H9 (cell line): ENCODE measurements at regions not wholly inside any gene's neighbourhood (a gene's known extent, or its start where the extent isn't known, plus 50 kb on each side); places are given as distances from the start of the nearest gene placed in this dataset.

Source experiments
- DNase-seq: peaks from one replicate; pipeline ENCODE4 v3.0.0-alpha.2; 2017
- H2AFZ ChIP-seq: one replicate; pipeline ENCODE4 v1.6.1; 2013; ENCODE audit warnings: mild to moderate bottlenecking, low read length, control low read depth, moderate library complexity
- H2AK5ac ChIP-seq: 2 replicates; pipeline ENCODE4 v1.6.1; 2013; ENCODE audit warnings: low read length, control low read depth, mixed read lengths; ENCODE audit not compliant: insufficient read length
- H2BK120ac ChIP-seq: one replicate; pipeline ENCODE4 v1.6.1; 2013; ENCODE audit warnings: low read depth, mild to moderate bottlenecking, low read length, control low read depth, inconsistent platforms; ENCODE audit not compliant: poor library complexity, severe bottlenecking
- H2BK12ac ChIP-seq: 2 replicates; pipeline ENCODE4 v1.6.1; 2013; ENCODE audit warnings: low read length, control low read depth, mixed read lengths, low read depth; ENCODE audit not compliant: insufficient read length
- H2BK15ac ChIP-seq: 2 replicates; pipeline ENCODE4 v1.6.1; 2013; ENCODE audit warnings: low read depth, low read length, control low read depth
- H2BK20ac ChIP-seq: one replicate; pipeline ENCODE4 v1.6.1; 2013; ENCODE audit warnings: low read depth, mild to moderate bottlenecking, low read length, control low read depth, inconsistent platforms; ENCODE audit not compliant: poor library complexity, severe bottlenecking
- H2BK5ac ChIP-seq: 2 replicates; pipeline ENCODE4 v1.6.1; 2013; ENCODE audit warnings: low read length, control low read depth, mixed read lengths; ENCODE audit not compliant: insufficient read length
- H3K14ac ChIP-seq: 2 replicates; pipeline ENCODE4 v1.6.1; 2013; ENCODE audit warnings: low read length, control low read depth; ENCODE audit not compliant: insufficient read depth
- H3K18ac ChIP-seq: 2 replicates; pipeline ENCODE4 v1.6.1; 2013; ENCODE audit warnings: low read depth, mild to moderate bottlenecking, mixed read lengths, low read length, control low read depth; ENCODE audit not compliant: insufficient read length
- H3K23ac ChIP-seq: 2 replicates; pipeline ENCODE4 v1.6.1; 2013; ENCODE audit warnings: low read length, control low read depth, mixed read lengths, low read depth; ENCODE audit not compliant: insufficient read length
- H3K23me2 ChIP-seq: 2 replicates; pipeline ENCODE4 v1.6.1; 2013; ENCODE audit warnings: low read depth, mild to moderate bottlenecking, mixed read lengths, low read length, control low read depth; ENCODE audit not compliant: insufficient read length, poor library complexity, severe bottlenecking
- H3K27ac ChIP-seq: 2 replicates; pipeline ENCODE4 v1.5.1; 2013; ENCODE audit warnings: low read length, control low read depth, mixed read lengths, low read depth; ENCODE audit not compliant: insufficient read length
- H3K27me3 ChIP-seq: 2 replicates; pipeline ENCODE4 v1.6.1; 2013; ENCODE audit warnings: low read length, control low read depth, inconsistent platforms; ENCODE audit not compliant: insufficient read depth
- H3K4ac ChIP-seq: 2 replicates; pipeline ENCODE4 v1.6.1; 2013; ENCODE audit warnings: low read depth, mild to moderate bottlenecking, control low read depth, inconsistent platforms, low read length, moderate library complexity
- H3K4me1 ChIP-seq: 2 replicates; pipeline ENCODE4 v1.6.1; 2013; ENCODE audit warnings: low read length, control low read depth, inconsistent platforms; ENCODE audit not compliant: insufficient read depth
- H3K4me2 ChIP-seq: 2 replicates; pipeline ENCODE4 v1.6.1; 2013; ENCODE audit warnings: low read length, control low read depth, mixed read lengths; ENCODE audit not compliant: insufficient read length, insufficient read depth
- H3K56ac ChIP-seq: 2 replicates; pipeline ENCODE4 v1.6.1; 2013; ENCODE audit warnings: low read depth, mild to moderate bottlenecking, mixed read lengths, low read length, control low read depth; ENCODE audit not compliant: insufficient read length
- H3K79me1 ChIP-seq: 2 replicates; pipeline ENCODE4 v1.6.1; 2013; ENCODE audit warnings: low read depth, mild to moderate bottlenecking, moderate library complexity, low read length, control low read depth, inconsistent platforms; ENCODE audit not compliant: insufficient read depth, poor library complexity, severe bottlenecking
- H3K79me2 ChIP-seq: 2 replicates; pipeline ENCODE4 v1.6.1; 2013; ENCODE audit warnings: low read length, control low read depth, inconsistent platforms; ENCODE audit not compliant: insufficient read depth
- H3K9ac ChIP-seq: 2 replicates; pipeline ENCODE4 v1.6.1; 2013; ENCODE audit warnings: low read length, control low read depth, mixed read lengths; ENCODE audit not compliant: insufficient read length; ENCODE audit errors: extremely low read depth
- H3K9me3 ChIP-seq: one replicate; pipeline ENCODE4 v1.6.1; 2013; ENCODE audit warnings: low read depth, low read length, inconsistent platforms; ENCODE audit not compliant: control insufficient read depth
- H3T11ph ChIP-seq: one replicate; pipeline ENCODE4 v1.6.1; 2013; ENCODE audit warnings: mild to moderate bottlenecking, low read length, control low read depth, inconsistent platforms
- H4K20me1 ChIP-seq: one replicate; pipeline ENCODE4 v1.6.1; 2013; ENCODE audit not compliant: control insufficient read depth, insufficient read length, insufficient read depth
- H4K5ac ChIP-seq: 2 replicates; pipeline ENCODE4 v1.6.1; 2013; ENCODE audit warnings: low read depth, mild to moderate bottlenecking, mixed read lengths, low read length, control low read depth; ENCODE audit not compliant: insufficient read length
- H4K8ac ChIP-seq: replicated peaks from 2 replicates; pipeline ENCODE4 v1.6.1; 2013; ENCODE audit warnings: low read length, control low read depth, mixed read lengths, low read depth; ENCODE audit not compliant: insufficient read length
- H4K91ac ChIP-seq: 2 replicates; pipeline ENCODE4 v1.6.1; 2013; ENCODE audit warnings: low read depth, mild to moderate bottlenecking, moderate library complexity, mixed read lengths, low read length, control low read depth; ENCODE audit not compliant: insufficient read length
- H3K27ac Mint-ChIP-seq, 3 experiments: 2 replicates in 2 of 3; 3 replicates in 1 of 3; pipeline ENCODE4 v1.8.0; 2020 to 2021; ENCODE audit warnings: mixed read lengths in 3 of 3, mild to moderate bottlenecking in 1 of 3, moderate library complexity in 1 of 3
- H3K27me3 Mint-ChIP-seq: 2 replicates; pipeline ENCODE4 v1.8.0; 2021; ENCODE audit warnings: low read depth, mild to moderate bottlenecking, moderate library complexity, mixed read lengths
- H3K36me3 Mint-ChIP-seq, 3 experiments: 2 replicates in 2 of 3; 3 replicates in 1 of 3; pipeline ENCODE4 v1.8.0; 2020 to 2021; ENCODE audit warnings: low read depth in 3 of 3, mixed read lengths in 3 of 3; ENCODE audit not compliant: insufficient read depth in 1 of 3
- H3K4me1 Mint-ChIP-seq, 2 experiments: 2 replicates each; pipeline ENCODE4 v1.8.0; 2020; ENCODE audit warnings: mixed read lengths in 2 of 2
- H3K4me3 Mint-ChIP-seq, 2 experiments: 2 replicates in 1 of 2; 3 replicates in 1 of 2; pipeline ENCODE4 v1.8.0; 2020 to 2021; ENCODE audit warnings: mild to moderate bottlenecking in 2 of 2, mixed read lengths in 2 of 2, moderate library complexity in 1 of 2
- H3K9me3 Mint-ChIP-seq, 2 experiments: 2 replicates in 1 of 2; 3 replicates in 1 of 2; pipeline ENCODE4 v1.8.0; 2020; ENCODE audit warnings: mild to moderate bottlenecking in 2 of 2, mixed read lengths in 2 of 2, moderate library complexity in 1 of 2
- WGBS: extraction: QIAGEN DNeasy Blood & Tissue Kit; methylation state at CpG from one replicate; pipeline ENCODE4 v1.1.7; 2013; ENCODE audit warnings: missing lambda C conversion rate, low lambda C conversion rate, mixed read lengths; ENCODE audit not compliant: insufficient read length; ENCODE audit errors: extremely low coverage; 5-methylcytosine and 5-hydroxymethylcytosine counted together
- TF ChIP-seq, protein P1 (sequence below): fragments of 200-600 bp; sonication (generic); conservative IDR thresholded peaks from 3 replicates; pipeline ENCODE4 v1.8.0; 2021; ENCODE audit warnings: antibody characterized with exemption, mild to moderate bottlenecking

DNA sequence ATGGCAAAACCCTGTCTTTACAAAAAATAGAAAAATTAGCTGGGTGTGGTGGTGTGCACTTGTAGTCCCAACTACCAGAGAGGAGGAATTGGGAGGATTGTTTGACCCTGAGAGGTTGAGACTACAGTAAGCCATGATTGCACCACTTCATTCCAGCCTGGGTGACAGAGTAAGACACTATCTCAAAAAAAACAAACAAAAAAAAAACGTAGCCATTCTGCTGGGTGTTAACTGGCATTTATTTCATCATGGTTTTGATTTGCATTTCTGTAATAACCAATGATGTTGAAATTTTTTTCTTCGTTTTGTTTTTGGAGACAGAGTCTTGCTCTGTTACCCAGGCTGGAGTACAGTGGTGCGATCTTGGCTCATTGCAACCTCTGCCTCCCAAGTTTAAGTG, 63.3 kb downstream of the RPLP1 start:
- H4K91ac ChIP-seq = no peak overlapping the region
- H3K4ac ChIP-seq = no peak overlapping the region
- H2BK120ac ChIP-seq = no peak overlapping the region
- Mint-ChIP-seq H3K4me3 (no peak overlapping the region), H3K4me1 (no peaks in the 10 kb centered on the region), H3K36me3 (no peaks in the 10 kb centered on the region; a peak in 1 of 7 replicates), H3K27me3 (no peaks in the 10 kb centered on the region), H3K9me3 (no peaks in the 10 kb centered on the region; a peak in 1 of 5 replicates), H3K27ac (no peak overlapping the region)
- no peak overlapping the region for H3K18ac ChIP-seq
- H3K56ac ChIP-seq = no peak overlapping the region
- H3K4me1 ChIP-seq = no peaks in the 10 kb centered on the region
- H3K23ac ChIP-seq = no peak overlapping the region
- H3K27ac ChIP-seq = no peak overlapping the region
- TF ChIP-seq, protein P1, sequence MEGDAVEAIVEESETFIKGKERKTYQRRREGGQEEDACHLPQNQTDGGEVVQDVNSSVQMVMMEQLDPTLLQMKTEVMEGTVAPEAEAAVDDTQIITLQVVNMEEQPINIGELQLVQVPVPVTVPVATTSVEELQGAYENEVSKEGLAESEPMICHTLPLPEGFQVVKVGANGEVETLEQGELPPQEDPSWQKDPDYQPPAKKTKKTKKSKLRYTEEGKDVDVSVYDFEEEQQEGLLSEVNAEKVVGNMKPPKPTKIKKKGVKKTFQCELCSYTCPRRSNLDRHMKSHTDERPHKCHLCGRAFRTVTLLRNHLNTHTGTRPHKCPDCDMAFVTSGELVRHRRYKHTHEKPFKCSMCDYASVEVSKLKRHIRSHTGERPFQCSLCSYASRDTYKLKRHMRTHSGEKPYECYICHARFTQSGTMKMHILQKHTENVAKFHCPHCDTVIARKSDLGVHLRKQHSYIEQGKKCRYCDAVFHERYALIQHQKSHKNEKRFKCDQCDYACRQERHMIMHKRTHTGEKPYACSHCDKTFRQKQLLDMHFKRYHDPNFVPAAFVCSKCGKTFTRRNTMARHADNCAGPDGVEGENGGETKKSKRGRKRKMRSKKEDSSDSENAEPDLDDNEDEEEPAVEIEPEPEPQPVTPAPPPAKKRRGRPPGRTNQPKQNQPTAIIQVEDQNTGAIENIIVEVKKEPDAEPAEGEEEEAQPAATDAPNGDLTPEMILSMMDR = no peak
- H4K5ac ChIP-seq = no peak overlapping the region
- no peaks in the 10 kb centered on the region for H4K20me1 ChIP-seq
- DNase-seq = no peak
- no peaks in the 10 kb centered on the region for H3K79me1 ChIP-seq
- H3K23me2 ChIP-seq = no peaks in the 10 kb centered on the region
- no peak overlapping the region for H3T11ph ChIP-seq
- no peak overlapping the region for H2BK5ac ChIP-seq
- H3K4me2 ChIP-seq = no peak overlapping the region
- no peak overlapping the region for H2AK5ac ChIP-seq
- H3K27me3 ChIP-seq = no peaks in the 10 kb centered on the region
- H2BK15ac ChIP-seq = no peak overlapping the region
- no peaks in the 10 kb centered on the region for H3K9me3 ChIP-seq
- H2BK12ac ChIP-seq = no peak overlapping the region
- H3K79me2 ChIP-seq = no peaks in the 10 kb centered on the region
- no peak overlapping the region for H2BK20ac ChIP-seq
- WGBS = no CpG with 5 or more reads among the region's 3 CpGs
- no peak overlapping the region for H4K8ac ChIP-seq
- H2AFZ ChIP-seq = no peak overlapping the region
- no peak overlapping the region for H3K14ac ChIP-seq
- H3K9ac ChIP-seq = no peak overlapping the region
